Fibroblast of lung (primary cell): ENCODE measurements at regions not wholly inside any gene's neighbourhood (a gene's known extent, or its start where the extent isn't known, plus 50 kb on each side); places are given as distances from the start of the nearest gene placed in this dataset.
"Not testable (repeated sequence)": the region's sequence is repeated elsewhere in the genome, so short reads cannot be mapped to it uniquely, and the experiment has no call there.

Source experiments
- EZH2 ChIP-seq: IDR thresholded peaks from 2 replicates; pipeline ENCODE4 v1.5.1; 2012; ENCODE audit warnings: low read length, control low read depth, mild to moderate bottlenecking; ENCODE audit errors: missing control alignments
- TF ChIP-seq, protein P1 (sequence below), 2 donors: IDR thresholded peaks in 1 of 2; conservative IDR thresholded peaks in 1 of 2; 1 replicate in 1 of 2; 2 replicates in 1 of 2; pipeline ENCODE4 v1.5.1; 2011 to 2012; ENCODE audit warnings: low read length in 2 of 2, control low read depth in 1 of 2, inconsistent platforms in 1 of 2, low read depth in 1 of 2, mild to moderate bottlenecking in 1 of 2

DNA sequence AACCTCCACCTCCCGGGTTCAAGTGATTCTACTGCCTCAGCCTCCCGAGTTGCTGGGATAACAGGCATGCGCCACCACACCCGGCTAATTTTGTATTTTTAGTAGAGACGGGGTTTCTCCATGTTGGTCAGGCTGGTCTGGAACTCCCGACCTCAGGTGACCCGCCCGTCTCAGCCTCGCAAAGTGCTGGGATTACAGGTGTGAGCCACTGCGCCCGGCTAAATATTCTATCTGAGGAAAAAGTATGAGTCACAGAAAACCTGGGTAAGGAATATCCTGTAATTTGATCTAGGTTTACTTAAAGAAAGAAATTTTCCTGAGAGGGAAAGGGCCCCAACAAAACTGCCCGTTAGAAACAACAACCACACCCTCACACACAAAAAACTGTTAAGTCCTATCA, 776.2 kb upstream of the NCAM2 start:
- TF ChIP-seq, protein P1, sequence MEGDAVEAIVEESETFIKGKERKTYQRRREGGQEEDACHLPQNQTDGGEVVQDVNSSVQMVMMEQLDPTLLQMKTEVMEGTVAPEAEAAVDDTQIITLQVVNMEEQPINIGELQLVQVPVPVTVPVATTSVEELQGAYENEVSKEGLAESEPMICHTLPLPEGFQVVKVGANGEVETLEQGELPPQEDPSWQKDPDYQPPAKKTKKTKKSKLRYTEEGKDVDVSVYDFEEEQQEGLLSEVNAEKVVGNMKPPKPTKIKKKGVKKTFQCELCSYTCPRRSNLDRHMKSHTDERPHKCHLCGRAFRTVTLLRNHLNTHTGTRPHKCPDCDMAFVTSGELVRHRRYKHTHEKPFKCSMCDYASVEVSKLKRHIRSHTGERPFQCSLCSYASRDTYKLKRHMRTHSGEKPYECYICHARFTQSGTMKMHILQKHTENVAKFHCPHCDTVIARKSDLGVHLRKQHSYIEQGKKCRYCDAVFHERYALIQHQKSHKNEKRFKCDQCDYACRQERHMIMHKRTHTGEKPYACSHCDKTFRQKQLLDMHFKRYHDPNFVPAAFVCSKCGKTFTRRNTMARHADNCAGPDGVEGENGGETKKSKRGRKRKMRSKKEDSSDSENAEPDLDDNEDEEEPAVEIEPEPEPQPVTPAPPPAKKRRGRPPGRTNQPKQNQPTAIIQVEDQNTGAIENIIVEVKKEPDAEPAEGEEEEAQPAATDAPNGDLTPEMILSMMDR (conservative IDR thresholded peaks at IDR 0.05 in 1 of 2, IDR thresholded peaks at IDR 0.05 in 1 of 2; ENCODE audit: low read depth in 1 of 2, low read length in 2 of 2) = not testable (repeated sequence)
- not testable (repeated sequence) for TF ChIP-seq EZH2
